ENCODE measurements at regions not wholly inside any gene's neighbourhood (a gene's known extent, or its start where the extent isn't known, plus 50 kb on each side); places are given as distances from the start of the nearest gene placed in this dataset.

DNA sequence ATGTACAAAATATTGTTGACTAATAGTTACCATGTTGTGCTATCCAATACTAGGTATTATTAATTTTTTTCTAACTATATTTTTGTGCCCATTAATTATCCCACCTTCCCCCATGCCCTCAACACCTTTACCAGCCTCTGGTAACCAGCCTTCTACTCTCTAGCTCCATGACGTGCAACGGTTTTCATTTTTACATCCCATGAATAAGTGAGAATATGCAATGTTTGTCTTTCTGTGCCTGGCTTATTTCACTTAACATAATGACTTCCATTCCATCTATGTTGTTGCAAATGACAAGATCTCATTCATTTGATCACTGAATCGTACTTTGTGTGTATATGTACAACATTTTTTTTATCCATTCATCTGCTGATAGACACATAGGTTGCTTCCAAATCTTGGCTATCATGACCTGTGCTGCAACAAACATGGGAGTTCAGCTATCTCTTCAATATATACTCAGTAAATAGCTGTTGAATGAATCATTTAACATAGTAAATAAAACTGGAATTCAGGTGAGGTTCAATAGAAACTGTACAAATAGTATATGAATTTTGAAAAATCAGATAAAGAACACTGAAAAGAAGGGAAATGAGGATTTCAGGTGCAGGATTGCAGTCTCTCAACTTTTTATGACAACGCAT is 509.0 kb upstream of the MIR17HG start:
- H2AK9ac ChIP-seq (replicated peaks; ENCODE audit: low read depth, low read length, poor library complexity) = no peak overlapping the region

More for the DNA sequence above, 509.0 kb upstream of the MIR17HG start:
- Histone ChIP-seq H3K9ac (ENCODE audit: low read depth, low read length) (no peak overlapping the region), H2BK5ac (ENCODE audit: low read depth, low read length, poor library complexity, severe bottlenecking) (no peak overlapping the region), H4K5ac (ENCODE audit: low read depth, low read length) (no peak overlapping the region), H3K14ac (replicated peaks; ENCODE audit: low read depth, low read length) (no peak overlapping the region), H2AK5ac (ENCODE audit: low read depth, low read length) (no peak overlapping the region), H2BK120ac (ENCODE audit: low read depth, low read length) (no peak overlapping the region), H3K4me2 (ENCODE audit: low read depth, low read length) (no peak overlapping the region), H4K91ac (ENCODE audit: insufficient read depth, low read depth, low read length) (no peak overlapping the region), H2BK15ac (ENCODE audit: low read depth, low read length) (no peak overlapping the region), H2BK20ac (ENCODE audit: low read depth, low read length) (no peak overlapping the region), H3K9me3 (ENCODE audit: control insufficient read depth, insufficient read depth, low read length) (0 out of 2 replicates have a peak, but pooled peaks cover 2% of the 10 kb centered on the region), H3K9me1 (ENCODE audit: insufficient read depth, low read length) (no peaks in the 10 kb centered on the region), H3K23ac (ENCODE audit: low read depth, low read length) (no peak overlapping the region), H3K4me1 (ENCODE audit: control insufficient read depth, insufficient read depth, low read length) (no peaks in the 10 kb centered on the region), H3K79me1 (ENCODE audit: low read depth in 1 of 2, low read length in 2 of 2) (no peaks in the 10 kb centered on the region), H4K8ac (ENCODE audit: low read depth in 2 of 2, low read length in 2 of 2) (no peak overlapping the region), H3K27ac (ENCODE audit: insufficient read depth, low read length) (no peak overlapping the region), H2AFZ (replicated peaks; ENCODE audit: low read length, poor library complexity) (no peak overlapping the region), H3K18ac (ENCODE audit: low read depth, low read length) (no peak overlapping the region), H3K4me3 (ENCODE audit: insufficient read depth, low read depth, low read length) (no peak overlapping the region), H3K27me3 (ENCODE audit: control insufficient read depth, insufficient read depth, low read length) (no peaks in the 10 kb centered on the region), H3K36me3 (ENCODE audit: control insufficient read depth, insufficient read depth, low read length) (no peaks in the 10 kb centered on the region), H3K4ac (ENCODE audit: low read depth, low read length) (no peak overlapping the region), H3K56ac (ENCODE audit: extremely low read depth, insufficient read depth, low read length) (no peak overlapping the region), H4K20me1 (ENCODE audit: insufficient read depth, low read length) (no peaks in the 10 kb centered on the region)
- dilution Hi-C loops (cut with HindIII; ENCODE audit: low sequenced_read_pairs, unreplicated experiment) = no loop called here
- intact Hi-C loops (cut with micrococcal nuclease) = no loop called here
- in situ Hi-C loops (cut with MboI; ENCODE audit: low sequenced_read_pairs) = no loop called here
- ATAC-seq (ENCODE audit: low read depth) = no peak
- no peak for DNase-seq
- TF ChIP-seq SMC3 (IDR thresholded peaks at IDR 0.05; ENCODE audit: low read depth, low read length) = no peak
- BruUV-seq (replicated peaks) = no TSS peak
- CTCF ChIA-PET = no interaction called here
- WGBS, 2 experiments (ENCODE audit: extremely low coverage in 2 of 2, insufficient read length in 1 of 2) = no CpG with 5 or more reads among the region's 4 CpGs
- POLR2A ChIA-PET (ENCODE audit: unreplicated experiment) = no interaction called here

All from IMR-90 (cell line).